H7 (cell line): ENCODE measurements at regions not wholly inside any gene's neighbourhood (a gene's known extent, or its start where the extent isn't known, plus 50 kb on each side); places are given as distances from the start of the nearest gene placed in this dataset.
"Not testable (repeated sequence)": the region's sequence is repeated elsewhere in the genome, so short reads cannot be mapped to it uniquely, and the experiment has no call there.

Source experiments
- DNase-seq: peaks from one replicate; pipeline ENCODE4 v3.0.0; 2012
- H3K27me3 ChIP-seq: 2 replicates; pipeline ENCODE4 v1.6.0; 2011; ENCODE audit warnings: mild to moderate bottlenecking, low read length; ENCODE audit not compliant: control insufficient read depth, insufficient read depth
- H3K36me3 ChIP-seq: replicated peaks from 2 replicates; pipeline ENCODE4 v1.5.1; 2011; ENCODE audit warnings: low read length; ENCODE audit not compliant: control insufficient read depth, insufficient read depth
- H3K4me3 ChIP-seq: 2 replicates; pipeline ENCODE4 v1.5.1; 2011; ENCODE audit warnings: low read depth, mild to moderate bottlenecking, control low read depth, low read length, moderate library complexity; ENCODE audit not compliant: insufficient read depth

GRCh38 chr2:392181-392925, 104.5 kb upstream of the ALKAL2 start:
- H3K36me3 ChIP-seq, result no peaks in the 10 kb centered on the region
- no peak overlapping the region for H3K4me3 ChIP-seq
- no peak for DNase-seq
- 0 out of 2 replicates have a peak, but pooled peaks cover 1% of the 10 kb centered on the region for H3K27me3 ChIP-seq

GRCh38 chr2:391696-392095, 103.8 kb upstream of the ALKAL2 start:
- 0 out of 2 replicates have a peak, but pooled peaks cover 1% of the 10 kb centered on the region for H3K27me3 ChIP-seq

DNA sequence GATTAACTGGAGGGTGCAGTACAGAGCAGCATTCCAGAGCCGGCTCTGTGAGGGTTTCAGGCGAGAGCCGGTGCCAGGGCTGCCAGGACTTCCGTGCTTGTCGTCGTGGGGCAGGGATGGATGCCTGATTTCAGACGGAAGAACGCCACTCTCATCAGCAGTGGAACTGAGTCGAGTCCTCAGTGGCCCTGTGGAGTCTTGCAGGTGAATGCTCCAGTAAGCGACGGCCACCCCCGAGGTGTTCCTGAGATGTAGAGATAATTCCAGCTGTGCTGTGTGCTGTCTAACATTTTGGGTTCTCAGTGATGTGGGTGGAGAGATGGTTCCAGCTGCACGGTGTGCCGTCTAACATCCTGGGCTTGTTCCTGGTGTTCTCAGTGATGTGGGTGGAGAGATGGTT, 103.1 kb upstream of the ALKAL2 start:
- no peaks in the 10 kb centered on the region for H3K36me3 ChIP-seq
- no peak for DNase-seq
- H3K4me3 ChIP-seq, result no peak overlapping the region
- H3K27me3 ChIP-seq, result 0 out of 2 replicates have a peak, but pooled peaks cover 1% of the 10 kb centered on the region

More at GRCh38 chr2:391696-392095, 103.8 kb upstream of the ALKAL2 start:
- Histone ChIP-seq H3K4me3 (no peak overlapping the region), H3K36me3 (no peaks in the 10 kb centered on the region)
- DNase-seq, result no peak

GRCh38 chr2:389985-390384, 102.1 kb upstream of the ALKAL2 start:
- DNase-seq, H3K4me3 ChIP-seq, H3K27me3 ChIP-seq, H3K36me3 ChIP-seq: not testable (repeated sequence)

DNA sequence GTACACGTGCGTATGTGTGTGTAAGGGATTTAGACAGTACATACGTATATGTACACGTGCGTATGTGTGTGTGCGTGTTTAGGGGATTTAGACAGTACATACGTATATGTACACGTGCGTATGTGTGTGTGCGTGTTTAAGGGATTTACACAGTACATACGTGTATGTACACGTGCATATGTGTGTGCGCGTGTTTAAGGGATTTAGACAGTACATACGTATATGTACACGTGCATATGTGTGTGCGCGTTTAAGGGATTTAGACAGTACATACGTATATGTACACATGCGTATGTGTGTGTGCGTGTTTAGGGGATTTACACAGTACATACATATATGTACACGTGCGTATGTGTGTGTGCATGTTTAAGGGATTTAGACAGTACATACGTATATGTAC, 100.9 kb upstream of the ALKAL2 start:
- H3K36me3 ChIP-seq, H3K4me3 ChIP-seq, H3K27me3 ChIP-seq, DNase-seq: not testable (repeated sequence)

DNA sequence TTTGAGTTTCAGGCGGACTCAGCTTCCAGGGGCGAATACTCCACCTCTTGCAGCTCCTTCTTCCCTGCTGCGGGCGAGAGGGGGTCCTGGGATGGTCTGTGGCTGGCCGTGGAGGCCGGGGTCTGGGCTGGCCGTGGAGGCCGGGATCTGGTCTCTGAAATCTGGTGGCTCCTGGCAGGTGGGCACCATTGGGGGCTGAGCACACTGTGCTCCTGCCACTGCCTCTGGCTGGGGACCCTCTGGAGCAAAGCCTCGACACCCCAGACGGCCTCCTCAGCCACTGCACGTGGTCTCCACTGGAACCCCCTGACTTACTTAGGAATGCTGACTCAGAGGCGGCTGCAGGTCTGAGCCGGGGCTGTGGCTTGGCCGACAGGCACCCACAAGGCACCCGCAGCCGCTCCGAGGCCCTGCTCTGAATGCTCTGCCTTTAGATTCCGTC, 100.1 kb upstream of the ALKAL2 start:
- Histone ChIP-seq H3K27me3 (0 out of 2 replicates have a peak, but pooled peaks cover 1% of the 10 kb centered on the region), H3K4me3 (no peak overlapping the region), H3K36me3 (no peaks in the 10 kb centered on the region)
- peak; percentile 44 for DNase-seq

- Histone ChIP-seq H3K4me3 (no peak overlapping the region), H3K27me3 (no peaks in the 10 kb centered on the region; the same call in 1 of the 2 replicates), H3K36me3 (no peaks in the 10 kb centered on the region)
- DNase-seq, result peak; percentile 33
These were observed 98.7 kb upstream of the ALKAL2 start for GRCh38 chr2:386406-387103.

DNA sequence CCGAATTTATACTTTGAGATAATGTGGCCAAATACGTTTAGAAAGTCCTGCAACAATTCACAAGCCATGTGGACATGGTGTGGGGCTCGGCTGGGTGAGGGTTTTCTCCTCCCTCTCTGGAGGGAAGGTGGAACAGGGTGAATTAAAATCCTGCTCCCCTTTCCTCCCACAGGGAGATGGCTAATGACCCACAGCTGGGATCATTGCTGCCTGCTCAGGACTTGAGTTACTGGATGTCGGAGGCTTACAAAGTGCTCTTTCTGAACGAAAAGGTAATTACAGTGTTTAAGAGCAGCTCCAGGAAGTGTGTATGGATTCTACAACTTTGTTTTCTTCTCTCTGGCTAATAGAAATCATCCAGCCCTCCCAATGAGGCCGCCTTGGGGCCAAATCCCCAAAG, 97.9 kb upstream of the ALKAL2 start:
- DNase-seq, result no peak

DNA sequence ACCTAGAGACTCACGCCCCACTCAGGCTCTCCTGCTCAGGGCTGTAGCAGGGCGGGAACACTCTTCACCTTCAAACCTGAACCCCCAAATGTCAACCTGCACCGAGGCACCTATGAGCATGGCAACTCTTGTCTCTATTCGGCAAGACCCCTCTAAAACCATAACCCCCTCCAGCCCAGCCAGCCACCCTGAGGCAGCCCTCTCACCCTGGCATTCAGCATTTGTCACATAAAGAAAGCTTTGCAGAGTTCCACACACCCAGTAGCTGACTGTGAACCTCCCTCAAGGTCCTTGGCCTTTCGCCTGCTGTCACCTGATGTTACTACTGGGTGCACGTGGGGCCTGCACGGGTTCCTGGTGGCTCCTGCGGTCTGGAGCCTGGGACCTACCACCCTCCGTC, 97.2 kb upstream of the ALKAL2 start:
- Histone ChIP-seq H3K4me3 (no peak overlapping the region), H3K27me3 (no peaks in the 10 kb centered on the region; the same call in 1 of the 2 replicates), H3K36me3 (no peaks in the 10 kb centered on the region)
- no peak for DNase-seq

More for the DNA sequence above, 97.9 kb upstream of the ALKAL2 start:
- H3K27me3 ChIP-seq, result no peaks in the 10 kb centered on the region; the same call in 1 of the 2 replicates
- H3K4me3 ChIP-seq, result no peak overlapping the region
- H3K36me3 ChIP-seq, result no peaks in the 10 kb centered on the region

GRCh38 chr2:383888-384287, 96.0 kb upstream of the ALKAL2 start:
- H3K4me3 ChIP-seq, result no peak overlapping the region
- peak; percentile 50 for DNase-seq
- H3K27me3 ChIP-seq, result no peaks in the 10 kb centered on the region; the same call in 1 of the 2 replicates
- no peaks in the 10 kb centered on the region for H3K36me3 ChIP-seq

DNA sequence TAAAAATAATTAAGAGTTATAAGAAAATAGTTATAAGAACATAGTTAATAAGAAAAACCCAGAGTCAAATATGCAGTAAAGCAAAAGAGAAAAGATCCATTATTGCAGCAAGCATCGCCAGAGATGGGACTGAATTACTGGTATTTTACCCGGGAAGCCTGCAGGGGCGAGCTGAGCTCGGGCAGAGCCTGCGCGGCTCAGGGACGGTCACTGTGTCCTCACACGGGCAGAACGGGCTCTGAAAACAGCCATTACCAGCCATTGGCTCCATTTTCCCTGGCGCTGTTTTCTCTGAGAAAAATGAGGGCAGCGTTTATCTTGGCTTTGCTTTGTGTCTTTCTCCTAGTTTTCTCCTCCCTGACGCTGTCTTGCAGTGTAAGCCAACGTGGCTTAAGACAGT, 95.3 kb upstream of the ALKAL2 start:
- Histone ChIP-seq H3K27me3 (no peaks in the 10 kb centered on the region; the same call in 1 of the 2 replicates), H3K4me3 (no peak overlapping the region), H3K36me3 (no peaks in the 10 kb centered on the region)
- DNase-seq, result peak; percentile 80

DNA sequence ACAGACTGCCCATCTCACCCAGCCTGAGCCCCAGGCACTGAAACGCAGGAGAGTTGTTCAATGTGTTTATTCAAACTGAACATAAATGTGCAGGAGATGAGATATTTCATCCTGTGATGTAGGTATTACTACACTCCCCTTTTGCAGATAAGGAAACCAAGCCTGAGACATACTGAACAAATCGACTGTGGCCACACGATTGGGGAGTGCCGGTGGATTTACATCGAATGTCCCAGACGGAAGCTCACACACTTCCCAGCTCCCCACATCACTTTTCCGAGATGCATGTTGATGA, 94.8 kb upstream of the ALKAL2 start:
- DNase-seq, result no peak
- H3K4me3 ChIP-seq, result no peak overlapping the region

DNA sequence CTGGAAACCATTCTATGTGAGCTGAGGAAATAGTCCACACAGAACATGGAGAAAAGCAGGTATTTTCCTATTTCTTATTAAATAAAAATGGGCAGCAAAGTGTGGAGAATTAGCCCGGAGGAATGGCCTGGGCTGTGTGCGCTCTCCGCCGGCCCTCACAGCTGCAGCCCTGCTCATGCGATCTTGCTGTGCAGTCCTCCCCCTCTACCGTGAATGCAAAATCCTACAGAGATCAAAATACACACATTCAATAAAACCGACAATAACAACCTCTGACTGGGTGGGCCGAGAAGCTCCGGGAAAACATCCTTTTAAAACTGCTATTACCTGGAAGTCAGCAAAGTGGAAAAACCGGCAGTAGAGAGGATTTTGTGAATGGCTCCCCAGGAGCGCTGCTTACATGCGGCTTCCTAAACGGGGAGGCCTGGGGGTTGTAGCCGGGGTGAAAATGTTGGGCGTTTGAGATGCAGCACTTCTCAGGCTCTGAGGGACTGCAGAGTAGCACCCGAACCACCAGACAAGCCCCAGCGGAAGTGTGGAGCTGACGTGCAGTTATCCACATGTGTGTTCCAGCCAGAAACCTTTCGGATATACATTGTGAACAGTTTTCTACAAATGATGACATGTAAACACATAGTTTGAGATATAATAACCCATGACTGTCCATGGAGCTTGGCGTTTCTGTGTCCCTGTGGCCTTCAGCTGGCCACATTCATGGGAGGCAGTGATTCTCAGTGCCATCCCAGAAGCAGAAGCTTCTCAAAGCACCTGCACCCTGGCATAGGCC, 94.2 kb upstream of the ALKAL2 start:
- no peaks in the 10 kb centered on the region; the same call in 1 of the 2 replicates for H3K27me3 ChIP-seq
- no peak overlapping the region for H3K4me3 ChIP-seq
- no peaks in the 10 kb centered on the region for H3K36me3 ChIP-seq
- peak; percentile 60 for DNase-seq

More for the DNA sequence above, 94.8 kb upstream of the ALKAL2 start:
- no peaks in the 10 kb centered on the region for H3K36me3 ChIP-seq
- no peaks in the 10 kb centered on the region; the same call in 1 of the 2 replicates for H3K27me3 ChIP-seq

GRCh38 chr2:381181-381580, 93.3 kb upstream of the ALKAL2 start:
- Histone ChIP-seq H3K27me3 (no peaks in the 10 kb centered on the region; the same call in 1 of the 2 replicates), H3K4me3 (no peak overlapping the region)
- DNase-seq, result peak; percentile 30

More at GRCh38 chr2:381181-381580, 93.3 kb upstream of the ALKAL2 start:
- H3K36me3 ChIP-seq, result no peaks in the 10 kb centered on the region
